ENCODE measurements at regions not wholly inside any gene's neighbourhood (a gene's known extent, or its start where the extent isn't known, plus 50 kb on each side); places are given as distances from the start of the nearest gene placed in this dataset.

DNA sequence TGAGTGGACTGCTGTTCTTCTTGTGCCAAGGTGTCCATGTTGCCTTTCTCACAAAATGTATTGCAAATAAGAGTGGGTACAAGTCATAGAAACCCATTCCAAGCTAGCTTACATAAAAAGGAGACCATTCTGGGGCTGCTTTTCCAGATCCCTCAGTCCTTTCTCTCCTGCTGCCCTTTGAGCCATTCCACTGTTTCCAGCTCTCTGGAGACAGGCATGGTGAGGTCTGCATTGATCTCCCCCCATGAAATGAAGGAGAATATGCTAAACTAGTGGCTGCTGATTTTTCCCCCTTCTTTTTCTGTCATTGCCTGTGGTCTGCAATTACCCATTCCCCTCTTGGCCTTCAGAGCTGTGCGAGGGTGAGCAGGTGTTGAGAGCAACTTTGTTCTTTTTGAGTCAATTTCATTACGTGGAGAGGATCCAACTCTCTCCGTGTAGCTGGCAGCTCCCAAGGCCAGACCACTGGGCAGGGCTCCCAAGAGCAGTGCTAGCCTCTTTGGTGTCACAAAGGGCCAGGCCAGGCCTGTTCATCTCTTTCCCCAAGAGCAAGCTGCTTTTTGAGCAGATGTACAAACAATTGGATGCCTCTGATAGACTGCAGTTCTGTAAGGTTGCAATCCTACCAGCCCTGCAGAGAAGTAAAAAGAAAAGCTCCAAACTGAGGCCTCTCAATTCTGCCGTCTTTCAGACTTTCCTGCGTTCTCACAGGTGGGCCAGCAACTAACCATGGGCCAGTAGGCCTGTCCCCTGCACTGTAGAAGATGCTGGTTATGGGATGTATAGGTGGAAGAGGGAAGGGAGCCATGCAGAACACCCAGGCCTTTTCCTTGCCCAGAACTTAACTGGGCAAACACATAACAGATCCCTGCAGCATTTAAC, 96.1 kb upstream of the ARMC2 start:
- no peak for DNase-seq (ENCODE audit: low read depth)

DNA sequence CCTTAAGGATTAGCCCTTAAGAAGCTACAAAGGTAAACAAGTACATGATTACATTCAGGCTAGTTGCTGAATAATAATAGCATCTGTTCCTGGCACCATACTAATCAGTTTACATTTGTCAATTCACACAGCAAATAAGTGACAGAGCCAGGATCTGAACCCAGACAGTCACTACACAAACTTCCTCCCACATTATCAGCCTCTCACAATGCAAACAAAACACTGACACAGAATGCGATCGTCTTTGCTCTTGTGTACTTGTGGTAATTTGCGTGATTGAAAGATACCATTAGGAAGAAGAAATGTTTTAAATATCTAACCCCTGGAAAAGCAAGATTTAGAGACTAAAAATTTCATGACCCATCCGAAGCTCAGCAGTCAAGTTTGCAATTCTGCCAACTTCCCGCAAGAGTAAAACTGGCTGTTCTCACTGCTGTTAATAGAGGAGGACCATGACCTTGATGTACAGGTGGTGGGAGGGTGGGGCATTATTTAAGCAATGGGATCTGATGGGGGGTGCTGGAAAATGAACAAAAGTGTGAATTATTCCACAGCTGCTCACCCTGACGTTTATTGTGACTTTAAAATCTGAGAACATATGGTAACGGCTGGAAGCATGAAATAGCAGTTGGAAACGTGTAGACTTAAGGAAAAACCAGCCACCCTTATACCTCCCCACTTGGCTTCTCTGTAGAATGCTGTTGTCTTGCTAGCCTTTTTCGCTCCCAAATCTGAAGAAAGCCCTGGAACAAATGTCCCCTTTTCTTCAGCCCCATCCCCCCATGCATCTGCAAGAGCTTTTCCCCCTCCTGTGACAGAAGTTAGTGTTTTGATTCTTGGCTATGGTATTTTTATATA, 95.3 kb upstream of the ARMC2 start:
- no peak for DNase-seq (ENCODE audit: low read depth)

DNA sequence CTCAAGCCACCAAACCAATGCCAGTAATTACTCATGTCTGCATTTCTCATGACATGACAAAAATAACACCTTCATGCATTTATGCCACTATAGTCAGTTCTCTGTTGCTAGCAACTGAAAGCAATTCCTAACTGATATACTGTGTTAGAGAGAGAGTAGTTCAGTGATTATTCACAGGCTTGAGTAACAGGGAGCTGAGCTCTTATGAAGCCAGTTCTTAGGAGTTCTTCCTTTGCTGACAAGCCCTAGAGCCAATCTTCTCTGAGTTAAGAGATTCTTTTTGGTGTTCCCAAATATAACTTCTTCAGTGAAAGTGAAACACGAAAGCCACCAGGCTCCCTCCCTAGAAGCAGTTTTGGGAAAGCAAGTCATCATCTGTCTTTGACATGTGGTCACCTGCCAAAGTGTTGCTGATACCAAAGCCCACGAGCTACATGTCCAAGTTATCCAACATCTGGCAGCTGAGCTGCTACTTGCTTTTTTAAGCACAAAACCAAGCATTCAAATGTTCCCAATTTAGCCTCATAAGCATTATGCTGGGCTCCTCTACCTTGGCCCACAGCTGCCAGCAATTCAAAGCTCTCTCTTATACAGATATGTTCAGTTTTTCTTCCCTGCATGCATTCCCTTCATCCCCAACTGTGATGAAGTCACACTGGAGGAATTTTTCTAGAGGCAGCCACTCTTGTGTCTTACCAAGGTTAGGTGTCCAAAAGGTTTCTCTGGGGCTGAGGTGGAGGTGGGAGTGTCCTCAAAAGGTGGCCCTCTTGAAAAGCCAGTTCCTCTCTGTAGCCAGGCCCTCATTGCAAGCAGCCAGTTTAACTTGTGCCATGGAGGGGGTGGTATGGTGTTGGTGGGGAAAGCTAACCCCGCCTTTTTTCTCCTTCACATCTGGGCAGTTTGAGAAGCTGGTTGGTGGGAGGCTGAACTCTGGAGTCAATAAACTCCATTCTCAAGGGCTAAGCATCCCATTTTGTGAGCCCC, 92.7 kb upstream of the ARMC2 start:
- no peak for DNase-seq (ENCODE audit: low read depth)

DNA sequence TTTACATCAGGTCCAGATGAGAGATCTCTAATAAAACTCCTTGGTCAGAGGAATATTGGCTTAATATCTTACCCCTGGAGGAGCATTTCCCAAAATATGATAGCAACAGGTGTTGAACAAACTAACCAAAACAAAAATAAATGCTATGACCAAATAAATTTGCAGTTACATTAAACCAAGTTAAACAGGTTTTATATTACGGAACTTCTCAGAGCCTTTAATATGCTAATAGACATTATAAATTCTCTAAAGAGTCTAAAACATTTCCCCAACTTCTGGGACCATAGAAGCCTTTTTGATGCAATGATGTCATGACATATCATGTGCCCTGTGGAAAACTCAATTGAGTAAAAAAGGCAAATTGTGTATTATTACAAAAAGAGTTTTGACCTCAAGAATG, 90.9 kb upstream of the ARMC2 start:
- DNase-seq (ENCODE audit: low read depth), result no peak

DNA sequence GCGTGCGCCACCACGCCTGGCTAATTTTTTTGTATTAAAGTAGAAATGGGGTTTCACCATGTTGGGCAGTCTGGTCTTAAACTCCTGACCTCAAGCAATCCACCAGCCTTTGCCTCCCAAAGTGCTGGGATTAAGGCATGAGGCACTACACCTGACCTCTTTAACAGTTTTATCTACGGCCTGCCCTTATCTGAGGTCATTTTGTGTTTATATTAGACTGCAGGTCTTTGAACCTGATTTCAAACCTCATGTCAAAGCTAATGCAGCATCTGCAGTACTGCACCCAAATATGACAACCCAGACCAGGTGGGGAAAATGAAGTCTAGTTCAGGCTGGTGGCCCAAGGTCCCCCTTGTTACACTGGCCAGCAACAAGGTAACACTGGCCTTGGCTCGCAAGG, 89.3 kb upstream of the ARMC2 start:
- no peak for DNase-seq (ENCODE audit: low read depth)

DNA sequence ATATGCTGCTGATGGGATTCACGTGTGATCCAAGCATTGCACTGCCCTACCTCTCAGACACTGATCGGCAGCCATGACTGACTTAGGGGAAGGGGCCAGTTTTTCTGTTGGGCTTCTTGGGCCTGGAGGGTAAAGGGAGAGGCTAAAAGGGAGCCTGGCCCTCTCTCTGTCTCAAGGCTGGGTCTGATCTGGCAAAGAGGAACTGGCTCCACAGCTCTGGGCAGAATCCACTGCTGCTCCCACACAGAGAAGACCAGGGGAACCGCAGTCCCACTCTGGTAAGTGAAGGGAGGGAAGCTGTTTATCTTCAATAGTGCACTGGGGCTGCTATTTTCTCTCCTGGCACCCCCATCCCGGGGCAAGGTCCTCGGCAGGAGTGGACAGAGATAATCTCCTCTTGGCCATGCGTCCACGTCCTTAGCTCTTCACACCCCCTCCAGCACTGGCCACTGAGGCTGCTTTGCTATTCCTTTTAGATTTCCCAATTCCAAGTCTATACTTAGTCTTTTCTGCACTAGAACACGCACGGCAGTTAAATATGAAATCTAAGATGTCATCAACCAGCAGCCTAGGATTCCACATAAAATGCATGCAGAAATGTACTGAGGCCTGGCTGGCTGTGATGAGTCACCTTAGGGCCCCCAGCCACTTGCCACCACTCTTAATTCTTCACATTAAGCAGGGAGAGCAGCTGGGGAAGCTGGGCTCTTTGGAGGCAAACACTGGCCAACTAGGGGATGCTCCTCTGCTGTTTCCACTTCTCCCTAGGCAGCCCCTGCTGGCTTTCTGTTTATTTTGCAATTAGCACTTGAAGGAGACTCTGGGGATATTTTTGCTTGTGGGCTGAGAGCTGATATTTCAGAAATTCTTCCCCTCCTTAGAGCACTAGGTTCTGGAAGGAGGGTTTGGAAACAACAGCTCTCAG, 87.8 kb upstream of the ARMC2 start:
- no peak for DNase-seq (ENCODE audit: low read depth)

DNA sequence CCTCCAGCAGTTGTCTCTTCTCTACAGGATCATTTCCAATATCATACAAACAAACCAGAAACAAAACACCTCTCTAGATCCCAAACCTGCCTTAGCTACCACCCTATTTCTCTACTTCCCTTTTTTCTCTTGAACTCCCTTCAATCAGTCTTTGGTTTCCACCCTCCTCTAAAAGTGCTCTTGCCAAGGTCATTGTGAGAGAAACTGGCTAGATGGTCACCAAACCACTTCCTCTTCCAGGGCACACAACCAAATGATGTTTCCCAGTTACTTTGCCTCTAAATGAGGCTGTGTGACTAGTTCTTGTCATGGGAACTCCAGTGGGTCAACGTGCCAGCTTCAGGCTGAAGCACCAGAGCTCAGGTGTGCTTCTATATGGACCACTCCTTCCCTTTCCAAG, 85.8 kb upstream of the ARMC2 start:
- DNase-seq (ENCODE audit: low read depth), result no peak

DNA sequence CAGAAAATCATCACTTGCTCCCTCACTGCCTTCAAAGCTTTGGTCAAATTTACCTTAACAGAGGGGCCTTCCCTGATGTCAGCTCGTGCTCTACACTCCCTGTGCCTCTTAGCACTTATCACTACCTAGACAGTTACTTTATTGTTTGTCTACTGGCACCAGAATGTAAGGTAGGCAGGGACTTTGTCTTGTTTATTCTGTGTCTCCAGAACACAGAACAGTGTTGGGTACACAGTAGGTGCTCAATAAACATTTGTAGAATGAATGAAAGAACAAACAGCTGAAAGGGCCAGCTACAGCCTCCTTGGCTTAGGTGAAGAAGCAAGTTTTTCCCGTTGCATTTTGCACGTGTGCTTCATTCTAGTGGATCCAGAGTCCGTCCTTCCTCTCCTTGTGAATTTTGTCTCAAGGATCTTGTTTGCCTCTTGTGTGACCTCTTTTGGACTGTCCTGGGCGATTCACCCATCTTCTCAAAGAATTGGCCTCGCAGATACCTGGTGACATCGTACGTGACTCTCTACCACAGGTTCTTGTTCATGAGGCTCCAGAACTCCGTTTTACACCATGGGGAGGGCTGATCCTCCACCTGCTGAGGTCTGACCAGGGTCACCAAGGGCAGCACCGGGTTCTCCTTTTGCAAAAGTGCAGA, 84.2 kb upstream of the ARMC2 start:
- DNase-seq (ENCODE audit: low read depth), result no peak

DNA sequence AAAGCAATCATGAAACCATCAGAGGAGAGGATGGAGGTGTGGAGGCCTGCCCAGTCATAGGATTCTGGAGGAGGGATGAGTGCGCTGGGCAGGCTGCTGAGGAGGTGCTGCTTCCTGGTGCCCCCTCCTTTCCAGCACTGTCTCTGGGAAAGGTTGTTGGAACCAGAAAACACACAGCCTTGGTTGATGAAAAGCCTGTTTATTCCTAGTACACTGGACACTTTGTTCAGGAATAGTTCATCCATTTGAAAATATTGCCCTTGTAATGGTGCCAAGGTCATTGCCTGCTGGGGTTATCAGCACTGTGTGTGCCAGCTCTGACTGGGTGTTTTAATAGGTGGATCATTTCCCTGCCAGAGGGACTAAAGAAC, 83.7 kb upstream of the ARMC2 start:
- no peak for DNase-seq (ENCODE audit: low read depth)

DNA sequence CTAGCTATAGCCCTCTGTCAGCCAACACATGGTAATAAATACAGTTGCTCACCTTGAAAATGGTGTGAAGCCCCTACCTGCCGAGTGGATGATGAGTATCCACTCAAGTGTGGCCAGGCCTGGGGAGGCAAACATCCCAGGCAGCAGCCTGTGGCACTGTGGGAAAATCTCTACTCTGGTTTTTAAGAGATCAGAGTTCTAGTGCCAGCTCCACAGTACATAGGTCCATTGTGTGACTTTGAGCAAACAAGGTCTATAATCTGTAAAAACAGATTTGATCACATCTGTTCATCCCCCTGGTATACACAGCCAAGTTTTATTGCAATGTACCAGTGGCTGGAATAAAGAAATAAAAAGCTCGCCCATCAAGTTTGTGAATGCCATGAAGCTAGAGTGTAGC, 82.7 kb upstream of the ARMC2 start:
- DNase-seq (ENCODE audit: low read depth), result no peak

DNA sequence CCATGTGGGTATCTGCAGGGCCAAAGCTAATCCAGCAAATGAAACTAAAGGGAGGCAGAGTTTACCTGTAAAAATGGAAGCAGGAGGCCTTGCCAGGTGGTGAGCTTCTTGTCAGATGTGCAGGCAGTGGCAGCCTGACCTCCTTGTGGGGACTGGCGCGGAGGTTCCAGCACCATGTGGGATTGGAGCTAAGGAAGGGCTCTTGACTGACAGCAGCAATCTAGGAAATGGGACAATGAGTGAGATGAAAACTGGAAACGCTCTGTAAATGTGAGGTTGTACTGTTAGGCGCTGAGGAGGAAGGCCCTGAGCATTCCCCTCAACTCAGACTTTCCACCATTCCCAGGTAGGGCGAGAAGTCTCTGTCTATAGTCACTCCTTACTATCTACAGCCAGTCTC, 81.8 kb upstream of the ARMC2 start:
- no peak for DNase-seq (ENCODE audit: low read depth)

DNA sequence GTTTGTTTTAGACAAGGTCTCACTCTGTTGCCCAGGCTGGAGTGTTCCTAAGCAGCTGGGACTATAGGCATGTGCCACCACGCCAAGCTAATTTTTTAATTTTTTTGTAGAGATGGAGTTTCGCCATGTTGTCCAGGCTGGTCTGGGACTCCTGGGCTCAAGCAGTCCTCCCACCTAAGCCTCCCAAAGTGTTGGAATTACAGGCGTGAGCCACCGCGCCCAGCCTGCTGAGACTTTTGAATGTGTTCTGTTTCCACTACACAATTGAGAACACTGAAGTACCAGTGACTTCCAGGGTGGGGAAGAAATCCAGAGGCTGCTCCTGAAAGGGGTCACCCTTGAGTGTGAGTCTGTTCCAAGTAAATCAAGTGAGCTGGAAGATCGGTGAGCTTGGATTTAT, 81.3 kb upstream of the ARMC2 start:
- no peak for DNase-seq (ENCODE audit: low read depth)

DNA sequence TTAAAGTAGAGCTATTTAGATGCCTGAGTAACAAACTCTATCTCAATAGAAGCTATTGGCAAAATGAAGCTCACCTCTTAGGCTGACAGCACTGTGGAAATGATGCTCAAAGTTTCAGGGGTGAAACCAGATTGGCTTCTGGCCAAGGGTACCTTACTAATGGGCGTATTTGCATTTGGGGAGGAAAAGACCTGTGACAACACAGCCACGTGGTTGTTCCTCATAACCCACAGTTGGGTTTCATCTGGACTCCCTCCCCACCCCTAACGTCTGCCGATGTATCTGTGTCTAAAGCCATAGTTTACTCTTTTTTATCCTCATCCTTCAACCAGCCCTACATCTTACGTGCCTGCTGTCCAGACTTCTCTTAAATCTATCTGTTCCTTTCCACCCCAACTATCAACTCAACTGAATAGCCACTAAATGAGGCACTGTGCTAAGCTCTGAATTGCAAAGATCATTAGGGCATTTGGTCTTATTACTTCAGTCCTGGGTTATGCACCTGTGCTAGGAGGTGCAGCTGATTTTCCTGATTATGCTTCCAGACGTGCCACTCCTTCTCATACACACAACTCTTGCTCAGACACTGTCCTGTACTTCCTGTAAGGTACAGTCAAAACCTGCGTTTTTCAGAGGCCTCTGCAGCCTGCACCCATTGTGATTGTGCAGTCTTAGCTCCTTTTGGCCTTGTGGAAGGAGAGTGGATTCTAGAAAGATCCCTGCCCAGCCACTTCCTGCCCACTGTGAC, 80.6 kb upstream of the ARMC2 start:
- DNase-seq (ENCODE audit: low read depth), result no peak

DNA sequence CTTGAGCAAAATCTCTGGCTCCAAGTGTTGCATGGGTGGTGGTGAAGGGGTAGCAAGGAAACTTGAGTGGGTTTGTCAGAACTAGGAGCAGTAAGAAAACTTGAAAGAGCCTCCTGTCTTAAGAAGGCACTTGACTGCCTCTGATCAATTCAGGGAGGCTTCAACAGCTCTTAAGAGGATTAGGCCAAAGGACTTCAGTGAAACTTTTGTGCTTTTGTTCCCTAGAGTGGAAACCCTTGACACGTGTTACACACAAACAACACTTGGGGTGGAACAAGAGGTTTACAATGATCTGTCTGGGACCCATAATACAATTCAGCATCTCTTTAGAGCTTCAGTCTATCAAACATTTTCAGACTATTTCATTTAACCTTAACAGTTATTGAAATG, 80.1 kb upstream of the ARMC2 start:
- DNase-seq (ENCODE audit: low read depth), result no peak

DNA sequence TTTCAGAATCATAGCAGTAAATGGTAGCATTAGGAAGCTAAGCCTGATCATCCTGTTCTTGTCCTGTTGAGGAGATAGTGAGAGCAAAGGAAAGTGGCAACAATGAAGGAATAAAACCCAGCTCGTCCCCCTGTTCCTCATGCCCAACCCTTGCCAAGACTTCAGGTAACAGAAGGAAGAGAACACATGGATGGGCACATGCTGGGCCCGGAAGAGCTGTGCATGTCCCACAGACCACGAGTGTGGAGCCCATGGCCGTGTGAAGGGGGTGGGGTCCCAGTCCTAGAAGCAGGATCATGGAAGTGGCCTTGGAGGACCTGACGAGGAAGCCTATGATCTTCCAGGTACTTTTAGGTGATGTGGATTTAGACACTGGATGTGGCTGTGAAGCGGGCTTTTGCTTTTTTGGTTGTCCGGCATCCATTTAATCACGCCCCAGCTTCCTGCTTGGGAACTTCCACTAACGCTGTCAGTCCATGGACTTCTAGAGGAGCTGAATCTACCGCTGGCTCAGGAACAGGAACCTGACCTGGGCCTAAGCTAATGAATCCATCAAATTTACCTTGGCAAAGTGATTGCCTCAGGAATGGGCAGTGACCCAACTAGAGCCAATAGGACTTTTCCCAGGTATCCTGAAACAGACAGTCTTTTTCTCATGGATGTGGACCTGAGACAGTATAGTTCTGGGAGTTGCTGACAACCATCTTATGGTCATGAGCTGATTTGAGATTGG, 79.3 kb upstream of the ARMC2 start:
- DNase-seq (ENCODE audit: low read depth), result no peak

DNA sequence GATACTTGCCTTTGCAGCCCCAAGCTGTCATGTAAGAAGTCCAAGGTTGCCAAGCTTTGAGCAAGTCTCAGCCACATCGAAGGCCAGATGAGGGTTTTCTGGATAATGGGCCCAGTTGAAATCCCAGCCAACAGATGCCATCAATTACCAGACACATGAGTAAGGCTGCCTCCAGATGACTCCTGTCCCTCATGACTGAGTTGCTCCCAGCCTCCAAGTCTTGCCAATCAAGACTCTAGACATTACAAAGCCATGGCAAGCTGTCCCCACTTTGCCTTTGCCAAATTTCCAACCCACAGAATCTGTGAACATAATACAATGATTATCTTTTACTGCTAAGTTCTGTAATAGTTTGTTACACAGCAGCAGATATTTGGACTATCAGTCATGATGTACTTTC, 76.8 kb upstream of the ARMC2 start:
- no peak for DNase-seq (ENCODE audit: low read depth)

DNA sequence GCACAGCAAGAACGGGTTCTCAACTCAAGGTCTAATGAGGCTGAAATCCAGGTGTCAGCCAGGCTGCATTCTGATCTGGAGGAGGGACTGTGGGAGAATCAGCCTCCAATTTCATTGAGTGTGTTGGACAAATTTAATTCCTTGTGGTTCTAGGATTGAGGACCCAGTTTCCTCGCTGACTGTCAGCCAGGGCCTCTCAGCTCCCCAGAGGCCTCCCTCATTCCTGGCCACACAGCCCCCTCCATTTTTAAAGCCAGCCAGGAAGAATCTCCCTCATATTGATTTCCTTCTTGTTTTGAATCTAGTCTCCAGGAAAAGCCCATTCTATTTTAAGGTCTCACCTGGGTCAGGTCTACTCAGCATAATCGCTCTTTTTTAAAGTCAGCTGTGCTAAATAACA, 73.7 kb upstream of the ARMC2 start:
- no peak for DNase-seq (ENCODE audit: low read depth)

DNA sequence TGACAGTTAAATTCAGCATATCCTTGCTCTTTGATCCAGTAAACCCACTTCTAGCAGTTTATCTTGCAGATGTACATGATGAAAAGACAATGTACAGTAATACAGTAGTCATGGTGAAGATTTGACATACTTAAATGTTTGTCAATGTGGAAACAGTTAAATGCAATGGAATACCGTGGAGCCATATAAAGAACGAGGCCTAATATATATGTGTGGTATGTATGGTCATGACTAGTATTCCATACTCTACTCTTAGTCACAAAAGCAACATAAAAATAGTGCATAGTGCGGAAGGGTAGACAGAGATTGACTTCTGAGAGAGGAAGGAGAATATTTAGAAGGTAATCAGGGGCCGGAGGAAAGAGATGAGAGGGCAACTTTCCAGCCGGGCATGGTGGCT, 70.7 kb upstream of the ARMC2 start:
- DNase-seq (ENCODE audit: low read depth), result no peak

Data from stimulated activated CD8-positive, alpha-beta memory T cell treated with anti-CD3 and anti-CD28 coated beads, Interleukin-12 subunit alpha, Interleukin-12 subunit beta, amount 100 ng/mL, for 1 hour (primary cell).